ENCODE measurements at regions not wholly inside any gene's neighbourhood (a gene's known extent, or its start where the extent isn't known, plus 50 kb on each side); places are given as distances from the start of the nearest gene placed in this dataset.

DNA sequence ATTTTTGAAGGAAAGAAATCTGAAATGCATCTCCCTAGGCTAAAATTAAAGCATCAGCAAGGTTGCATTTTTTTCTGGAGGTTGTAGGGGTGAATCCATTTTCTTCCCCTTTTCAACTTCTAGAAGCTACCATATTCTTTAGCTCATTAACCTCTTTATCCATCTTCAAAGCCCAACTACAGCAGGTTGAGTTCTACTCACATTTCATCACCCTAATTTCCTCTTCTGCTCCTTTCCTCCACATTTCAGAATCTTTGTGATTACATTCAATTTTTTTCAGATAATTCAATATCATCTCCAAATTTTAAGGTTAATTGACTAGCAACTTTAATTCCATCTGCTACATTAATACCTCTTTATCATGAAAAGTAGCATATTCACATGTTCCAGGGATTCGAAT is 2655.7 kb upstream of the PCDH20 start:
- TF ChIP-seq, protein P1, sequence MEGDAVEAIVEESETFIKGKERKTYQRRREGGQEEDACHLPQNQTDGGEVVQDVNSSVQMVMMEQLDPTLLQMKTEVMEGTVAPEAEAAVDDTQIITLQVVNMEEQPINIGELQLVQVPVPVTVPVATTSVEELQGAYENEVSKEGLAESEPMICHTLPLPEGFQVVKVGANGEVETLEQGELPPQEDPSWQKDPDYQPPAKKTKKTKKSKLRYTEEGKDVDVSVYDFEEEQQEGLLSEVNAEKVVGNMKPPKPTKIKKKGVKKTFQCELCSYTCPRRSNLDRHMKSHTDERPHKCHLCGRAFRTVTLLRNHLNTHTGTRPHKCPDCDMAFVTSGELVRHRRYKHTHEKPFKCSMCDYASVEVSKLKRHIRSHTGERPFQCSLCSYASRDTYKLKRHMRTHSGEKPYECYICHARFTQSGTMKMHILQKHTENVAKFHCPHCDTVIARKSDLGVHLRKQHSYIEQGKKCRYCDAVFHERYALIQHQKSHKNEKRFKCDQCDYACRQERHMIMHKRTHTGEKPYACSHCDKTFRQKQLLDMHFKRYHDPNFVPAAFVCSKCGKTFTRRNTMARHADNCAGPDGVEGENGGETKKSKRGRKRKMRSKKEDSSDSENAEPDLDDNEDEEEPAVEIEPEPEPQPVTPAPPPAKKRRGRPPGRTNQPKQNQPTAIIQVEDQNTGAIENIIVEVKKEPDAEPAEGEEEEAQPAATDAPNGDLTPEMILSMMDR (IDR thresholded peaks at IDR 0.05), result no peak
- TF ChIP-seq POLR2A (IDR thresholded peaks at IDR 0.05), result no peak

Data from suprapubic skin (tissue), 3 donors.